ENCODE measurements at regions not wholly inside any gene's neighbourhood (a gene's known extent, or its start where the extent isn't known, plus 50 kb on each side); places are given as distances from the start of the nearest gene placed in this dataset.
A peak's percentile ranks its signal among the peaks of the same experiment; 100 is the strongest.

GRCh38 chr10:131781791-131782190 lies 119.0 kb upstream of the PPP2R2D start:
- ATAC-seq: no peak
- no peaks in the 10 kb centered on the region for H3K36me3 ChIP-seq
- H3K27ac ChIP-seq: no peak overlapping the region
- no peak for DNase-seq
- no peak overlapping the region for H3K4me3 ChIP-seq
- 91 to 94% methylated on average over 4 of the region's 4 CpGs for WGBS, 2 donors
- no peaks in the 10 kb centered on the region for H3K4me1 ChIP-seq
- TF ChIP-seq, protein P1, sequence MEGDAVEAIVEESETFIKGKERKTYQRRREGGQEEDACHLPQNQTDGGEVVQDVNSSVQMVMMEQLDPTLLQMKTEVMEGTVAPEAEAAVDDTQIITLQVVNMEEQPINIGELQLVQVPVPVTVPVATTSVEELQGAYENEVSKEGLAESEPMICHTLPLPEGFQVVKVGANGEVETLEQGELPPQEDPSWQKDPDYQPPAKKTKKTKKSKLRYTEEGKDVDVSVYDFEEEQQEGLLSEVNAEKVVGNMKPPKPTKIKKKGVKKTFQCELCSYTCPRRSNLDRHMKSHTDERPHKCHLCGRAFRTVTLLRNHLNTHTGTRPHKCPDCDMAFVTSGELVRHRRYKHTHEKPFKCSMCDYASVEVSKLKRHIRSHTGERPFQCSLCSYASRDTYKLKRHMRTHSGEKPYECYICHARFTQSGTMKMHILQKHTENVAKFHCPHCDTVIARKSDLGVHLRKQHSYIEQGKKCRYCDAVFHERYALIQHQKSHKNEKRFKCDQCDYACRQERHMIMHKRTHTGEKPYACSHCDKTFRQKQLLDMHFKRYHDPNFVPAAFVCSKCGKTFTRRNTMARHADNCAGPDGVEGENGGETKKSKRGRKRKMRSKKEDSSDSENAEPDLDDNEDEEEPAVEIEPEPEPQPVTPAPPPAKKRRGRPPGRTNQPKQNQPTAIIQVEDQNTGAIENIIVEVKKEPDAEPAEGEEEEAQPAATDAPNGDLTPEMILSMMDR (IDR thresholded peaks at IDR 0.05): no peak
- peaks cover 0 to 28% (median 14%) of the 10 kb centered on the region in 11 donors for H3K9me3 ChIP-seq
- peaks cover 0 to 5% (median 0%) of the 10 kb centered on the region in 7 donors for H3K27me3 ChIP-seq
- intact Hi-C loops (cut with DNase I): loop anchor here in 5 of 10 donors (10.0 kb wide), 4 partner anchors 327 to 1597 kb away; no protein-coding TSS in a partner anchor

- Histone ChIP-seq H3K4me3 (no peak overlapping the region), H3K27ac (no peak overlapping the region), H3K9me3 (peaks cover 0 to under 1% (median 0%) of the 10 kb centered on the region in 11 donors), H3K27me3 (peaks cover 0 to 20% (median 12%) of the 10 kb centered on the region in 7 donors), H3K36me3 (no peaks in the 10 kb centered on the region), H3K4me1 (no peaks in the 10 kb centered on the region)
- ATAC-seq (no peak), DNase-seq (no peak)
- WGBS, 2 donors: 82 to 88% methylated on average over 15 of the region's 15 CpGs
- TF ChIP-seq, protein P1 (IDR thresholded peaks at IDR 0.05): no peak
- intact Hi-C loops (cut with DNase I): loop anchor here in 8 of 10 donors (5.0 to 10.0 kb wide), 8 partner anchors 330 to 1600 kb away; no protein-coding TSS in a partner anchor
Measured at GRCh38 chr10:131784363-131785120, 116.3 kb upstream of the PPP2R2D start.

DNA sequence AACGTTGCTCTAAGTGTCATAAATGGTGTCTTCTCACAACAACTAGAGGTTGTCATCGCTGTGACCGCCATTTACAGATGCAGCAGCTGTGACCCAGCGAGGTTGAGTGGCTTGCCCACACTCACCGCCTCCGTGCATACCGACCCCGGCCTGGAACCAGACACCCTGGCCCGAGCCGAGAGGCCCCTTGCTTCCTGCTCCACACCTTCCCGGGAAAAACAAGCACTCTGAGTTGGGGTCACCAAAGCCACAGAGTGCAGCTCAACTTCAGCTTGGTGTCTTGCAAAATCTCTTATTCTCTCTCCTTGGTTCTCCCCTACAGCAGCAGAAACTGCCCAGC lies 115.7 kb upstream of the PPP2R2D start:
- no peak for DNase-seq
- TF ChIP-seq, protein P1 (IDR thresholded peaks at IDR 0.05): no peak
- intact Hi-C loops (cut with DNase I): loop anchor here in 8 of 10 donors (5.0 to 10.0 kb wide), 8 partner anchors 330 to 1600 kb away; no protein-coding TSS in a partner anchor

DNA sequence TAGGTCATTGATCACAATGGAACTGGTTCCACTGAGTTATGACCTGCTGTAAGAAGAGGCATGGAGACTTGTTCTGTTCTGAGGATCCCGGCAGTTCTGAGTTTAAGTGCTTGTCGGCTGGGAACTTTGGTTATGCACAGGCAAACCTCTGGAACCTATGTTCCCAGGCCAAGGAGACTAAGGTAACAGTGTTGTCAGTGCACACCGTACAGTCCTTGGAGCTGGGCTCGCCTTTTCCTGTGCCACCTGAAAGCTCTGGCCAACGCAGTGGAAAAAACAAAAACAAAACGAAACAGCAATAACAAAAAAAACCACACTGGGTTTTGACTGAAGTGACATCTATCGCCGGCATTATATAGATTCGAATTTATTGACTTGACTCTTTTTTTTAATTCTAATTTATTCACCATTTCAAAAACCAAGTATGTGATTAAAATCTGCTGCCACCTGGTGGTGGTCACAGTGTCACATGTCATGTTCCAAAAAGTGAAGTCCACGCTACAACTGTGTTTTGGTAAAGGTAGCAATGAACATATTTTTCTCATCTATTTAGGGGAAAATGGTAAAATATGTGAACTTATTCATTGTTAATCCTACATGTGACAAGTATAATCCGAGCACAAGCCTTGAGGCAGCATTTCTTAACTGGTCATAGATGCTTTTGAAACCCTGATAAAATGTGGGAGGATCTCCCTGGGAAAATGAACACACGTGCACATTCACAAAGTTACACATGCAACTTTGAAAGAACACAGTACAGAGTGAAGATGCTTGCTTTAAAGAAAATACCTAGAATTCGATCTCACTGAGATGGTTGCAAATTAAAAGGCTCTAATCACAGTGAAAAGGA lies 113.8 kb upstream of the PPP2R2D start:
- TF ChIP-seq, protein P1 (IDR thresholded peaks at IDR 0.05): peak; percentile 48 to 77 (median 72)
- intact Hi-C loops (cut with DNase I): loop anchor here in 9 of 10 donors (2.0 to 10.0 kb wide), 9 partner anchors 332 to 1602 kb away; no protein-coding TSS in a partner anchor
- H3K4me3 ChIP-seq: no peak overlapping the region
- no peaks in the 10 kb centered on the region for H3K36me3 ChIP-seq
- DNase-seq (peak in 1 of 2 donors; percentile 17), ATAC-seq (no peak)
- H3K4me1 ChIP-seq: no peaks in the 10 kb centered on the region
- WGBS, 2 donors: 47 to 53% methylated on average over 13 of the region's 13 CpGs
- no peaks in the 10 kb centered on the region for H3K9me3 ChIP-seq
- no peak overlapping the region for H3K27ac ChIP-seq
- peaks cover 0 to 26% (median 14%) of the 10 kb centered on the region in 7 donors for H3K27me3 ChIP-seq

More for the DNA sequence above, 115.7 kb upstream of the PPP2R2D start:
- Histone ChIP-seq H3K36me3 (no peaks in the 10 kb centered on the region), H3K9me3 (no peaks in the 10 kb centered on the region), H3K4me1 (no peaks in the 10 kb centered on the region), H3K27me3 (peaks cover 0 to 22% (median 13%) of the 10 kb centered on the region in 7 donors), H3K27ac (no peak overlapping the region), H3K4me3 (no peak overlapping the region)
- no peak for ATAC-seq
- WGBS, 2 donors: 86 to 87% methylated on average over 11 of the region's 11 CpGs

All from heart right ventricle (tissue), 16 donors.